PC-9 (cell line): ENCODE measurements at regions not wholly inside any gene's neighbourhood (a gene's known extent, or its start where the extent isn't known, plus 50 kb on each side); places are given as distances from the start of the nearest gene placed in this dataset.

Source experiments
- EZH2 ChIP-seq: fragments of 200-600 bp; sonication (generic); IDR thresholded peaks from 2 replicates; pipeline ENCODE4 v1.8.0; 2017; ENCODE audit warnings: antibody characterized with exemption, low read depth
- TF ChIP-seq, protein P1 (sequence below): fragments of 200-600 bp; sonication (generic); conservative IDR thresholded peaks from 2 replicates; pipeline ENCODE4 v1.6.1; 2017; ENCODE audit warnings: mixed run types, antibody characterized with exemption, mild to moderate bottlenecking, moderate library complexity

DNA sequence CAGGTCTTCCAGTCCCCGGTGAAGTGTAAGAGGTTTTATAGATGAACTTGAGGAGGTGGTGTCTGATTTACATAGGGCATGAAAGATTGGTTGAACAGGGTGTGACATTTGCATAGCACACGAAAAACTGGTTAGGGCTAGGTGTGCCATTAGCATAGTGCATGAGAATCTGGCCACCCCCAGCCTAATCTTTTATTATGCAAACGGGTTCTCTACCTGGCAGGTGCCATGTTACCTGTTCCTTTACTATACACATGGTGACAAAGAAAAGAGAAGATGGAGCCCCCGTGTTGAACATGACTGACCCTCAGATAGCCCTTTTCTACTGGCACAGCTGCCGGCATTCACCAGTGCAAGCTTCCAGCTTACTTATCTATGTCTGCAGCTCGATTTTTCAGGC lies 71.0 kb downstream of the UCHL1 start:
- TF ChIP-seq, protein P1, sequence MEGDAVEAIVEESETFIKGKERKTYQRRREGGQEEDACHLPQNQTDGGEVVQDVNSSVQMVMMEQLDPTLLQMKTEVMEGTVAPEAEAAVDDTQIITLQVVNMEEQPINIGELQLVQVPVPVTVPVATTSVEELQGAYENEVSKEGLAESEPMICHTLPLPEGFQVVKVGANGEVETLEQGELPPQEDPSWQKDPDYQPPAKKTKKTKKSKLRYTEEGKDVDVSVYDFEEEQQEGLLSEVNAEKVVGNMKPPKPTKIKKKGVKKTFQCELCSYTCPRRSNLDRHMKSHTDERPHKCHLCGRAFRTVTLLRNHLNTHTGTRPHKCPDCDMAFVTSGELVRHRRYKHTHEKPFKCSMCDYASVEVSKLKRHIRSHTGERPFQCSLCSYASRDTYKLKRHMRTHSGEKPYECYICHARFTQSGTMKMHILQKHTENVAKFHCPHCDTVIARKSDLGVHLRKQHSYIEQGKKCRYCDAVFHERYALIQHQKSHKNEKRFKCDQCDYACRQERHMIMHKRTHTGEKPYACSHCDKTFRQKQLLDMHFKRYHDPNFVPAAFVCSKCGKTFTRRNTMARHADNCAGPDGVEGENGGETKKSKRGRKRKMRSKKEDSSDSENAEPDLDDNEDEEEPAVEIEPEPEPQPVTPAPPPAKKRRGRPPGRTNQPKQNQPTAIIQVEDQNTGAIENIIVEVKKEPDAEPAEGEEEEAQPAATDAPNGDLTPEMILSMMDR, result no peak
- TF ChIP-seq EZH2, result no peak
